ENCODE measurements at regions not wholly inside any gene's neighbourhood (a gene's known extent, or its start where the extent isn't known, plus 50 kb on each side); places are given as distances from the start of the nearest gene placed in this dataset.

GRCh38 chr6:33863723-33864440, 60.1 kb upstream of the MLN start:
- H3K4me3 ChIP-seq (replicated peaks in 1 of 2; ENCODE audit: low read depth in 2 of 2, low read length in 2 of 2): no peak overlapping the region
- TF ChIP-seq, protein P1, sequence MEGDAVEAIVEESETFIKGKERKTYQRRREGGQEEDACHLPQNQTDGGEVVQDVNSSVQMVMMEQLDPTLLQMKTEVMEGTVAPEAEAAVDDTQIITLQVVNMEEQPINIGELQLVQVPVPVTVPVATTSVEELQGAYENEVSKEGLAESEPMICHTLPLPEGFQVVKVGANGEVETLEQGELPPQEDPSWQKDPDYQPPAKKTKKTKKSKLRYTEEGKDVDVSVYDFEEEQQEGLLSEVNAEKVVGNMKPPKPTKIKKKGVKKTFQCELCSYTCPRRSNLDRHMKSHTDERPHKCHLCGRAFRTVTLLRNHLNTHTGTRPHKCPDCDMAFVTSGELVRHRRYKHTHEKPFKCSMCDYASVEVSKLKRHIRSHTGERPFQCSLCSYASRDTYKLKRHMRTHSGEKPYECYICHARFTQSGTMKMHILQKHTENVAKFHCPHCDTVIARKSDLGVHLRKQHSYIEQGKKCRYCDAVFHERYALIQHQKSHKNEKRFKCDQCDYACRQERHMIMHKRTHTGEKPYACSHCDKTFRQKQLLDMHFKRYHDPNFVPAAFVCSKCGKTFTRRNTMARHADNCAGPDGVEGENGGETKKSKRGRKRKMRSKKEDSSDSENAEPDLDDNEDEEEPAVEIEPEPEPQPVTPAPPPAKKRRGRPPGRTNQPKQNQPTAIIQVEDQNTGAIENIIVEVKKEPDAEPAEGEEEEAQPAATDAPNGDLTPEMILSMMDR (IDR thresholded peaks at IDR 0.05; ENCODE audit: low read depth, low read length): no peak
- no peak for DNase-seq (ENCODE audit: low read depth in 2 of 2)

DNA sequence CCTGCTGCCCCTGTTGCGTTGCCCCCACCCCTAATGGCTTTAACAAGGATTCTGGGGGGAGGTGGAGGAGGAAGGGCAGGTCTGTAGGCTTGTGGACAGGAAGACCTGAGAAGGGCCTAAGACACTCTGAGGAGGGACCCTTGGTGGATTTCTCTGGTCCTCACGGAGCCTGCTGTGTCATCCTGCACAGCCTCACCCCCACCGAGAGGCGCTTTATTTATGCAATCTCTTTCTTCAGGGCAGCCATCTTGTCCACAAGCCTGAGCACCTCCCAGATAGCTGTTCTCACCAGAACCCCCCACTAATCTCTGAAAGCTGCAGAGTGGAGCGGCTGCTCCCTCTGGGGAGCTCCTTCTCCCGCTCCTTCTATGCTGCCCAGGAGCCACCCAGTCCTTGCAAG, 59.3 kb upstream of the MLN start:
- TF ChIP-seq, protein P1 (IDR thresholded peaks at IDR 0.05; ENCODE audit: low read depth, low read length): no peak
- no peak overlapping the region for H3K4me3 ChIP-seq (replicated peaks in 1 of 2; ENCODE audit: low read depth in 2 of 2, low read length in 2 of 2)
- no peak for DNase-seq (ENCODE audit: low read depth in 2 of 2)

DNA sequence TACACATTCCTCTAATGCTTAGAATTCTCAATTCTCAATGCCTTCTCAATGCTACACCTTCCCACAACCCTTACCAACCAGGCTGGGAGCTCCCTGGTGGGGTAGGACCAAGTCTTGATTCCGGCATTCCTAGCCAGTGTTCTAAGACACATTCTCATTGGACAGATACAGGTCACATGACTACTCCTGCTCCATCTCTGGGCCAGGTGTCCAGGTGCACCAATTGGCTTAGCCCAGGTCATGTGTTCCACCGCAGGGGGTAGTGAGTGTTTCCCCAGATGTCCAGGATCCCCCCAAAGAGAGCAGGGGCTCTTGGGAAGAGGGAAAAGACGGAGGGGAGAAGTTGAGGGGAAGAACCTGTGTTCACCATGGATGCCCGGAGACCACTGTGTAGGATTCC, 58.7 kb upstream of the MLN start:
- no peak overlapping the region for H3K4me3 ChIP-seq (replicated peaks in 1 of 2; ENCODE audit: low read depth in 2 of 2, low read length in 2 of 2)
- TF ChIP-seq, protein P1 (IDR thresholded peaks at IDR 0.05; ENCODE audit: low read depth, low read length): no peak
- no peak for DNase-seq (ENCODE audit: low read depth in 2 of 2)

DNA sequence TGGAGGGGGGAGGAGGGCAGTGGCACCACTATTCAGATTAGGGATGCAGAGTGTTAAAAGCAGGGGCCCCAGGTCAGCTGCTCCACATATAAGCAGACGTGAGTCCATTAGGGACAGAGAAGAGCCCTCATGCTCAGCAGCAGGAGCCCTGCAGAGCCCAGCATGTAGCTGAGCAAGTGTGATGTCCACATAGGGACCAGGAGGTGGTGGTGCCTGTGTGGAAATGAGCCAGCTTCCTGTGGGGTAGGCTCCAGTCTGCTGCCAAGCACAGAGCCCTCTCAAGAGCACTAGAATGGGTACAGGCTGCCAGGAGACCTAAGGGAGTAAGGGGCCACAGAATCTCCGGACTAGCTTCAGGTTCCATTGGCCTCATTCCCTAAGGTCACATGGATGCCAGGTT, 57.9 kb upstream of the MLN start:
- no peak overlapping the region for H3K4me3 ChIP-seq (replicated peaks in 1 of 2; ENCODE audit: low read depth in 2 of 2, low read length in 2 of 2)
- TF ChIP-seq, protein P1 (IDR thresholded peaks at IDR 0.05; ENCODE audit: low read depth, low read length): no peak
- no peak for DNase-seq (ENCODE audit: low read depth in 2 of 2)

GRCh38 chr6:33860706-33861474, 57.1 kb upstream of the MLN start:
- no peak overlapping the region for H3K4me3 ChIP-seq (replicated peaks in 1 of 2; ENCODE audit: low read depth in 2 of 2, low read length in 2 of 2)
- DNase-seq (ENCODE audit: low read depth in 2 of 2): peak; percentile 36 to 48
- TF ChIP-seq, protein P1 (IDR thresholded peaks at IDR 0.05; ENCODE audit: low read depth, low read length): no peak

GRCh38 chr6:33860006-33860405, 56.2 kb upstream of the MLN start:
- no peak for DNase-seq (ENCODE audit: low read depth in 2 of 2)
- no peak overlapping the region for H3K4me3 ChIP-seq (replicated peaks in 1 of 2; ENCODE audit: low read depth in 2 of 2, low read length in 2 of 2)
- TF ChIP-seq, protein P1 (IDR thresholded peaks at IDR 0.05; ENCODE audit: low read depth, low read length): no peak

Data from cardiac fibroblast (primary cell).